Endothelial cell of umbilical vein (primary cell): ENCODE measurements at regions not wholly inside any gene's neighbourhood (a gene's known extent, or its start where the extent isn't known, plus 50 kb on each side); places are given as distances from the start of the nearest gene placed in this dataset.

Experiments used
- BruUV-seq: library from RNA; stranded (reverse); fragments of 400-500 nt; replicated peaks from 2 replicates; lab custom pipeline; 2021; lab: Mats Ljungman, UMichigan
- CTCF ChIA-PET: fragments of 300-600, 350-600 bp; sonication (Branson Sonifier 250); formaldehyde crosslinking; loops from one replicate; lab custom pipeline; 2021; ENCODE audit warnings: antibody characterized with exemption, inconsistent platforms; lab: Charles Lee
- POLR2A ChIA-PET: fragments of 300-600, 350-600 bp; sonication (Branson Sonifier 250); formaldehyde crosslinking; loops from one replicate; lab custom pipeline; 2021; ENCODE audit warnings: antibody characterized with exemption, inconsistent platforms; lab: Charles Lee
- DNase-seq: peaks from one replicate; pipeline ENCODE4 v3.0.0-alpha.2; 2011; ENCODE audit warnings: low read depth, low spot score
- FAIRE-seq: peaks from 2 replicates; lab custom pipeline; 2011; peaks lifted over from hg19 to GRCh38; lab: Jason Lieb, UNC
- H2AFZ ChIP-seq: 2 replicates; pipeline ENCODE4 v1.6.0; 2012; ENCODE audit warnings: low read depth, low read length, control low read depth, inconsistent platforms
- H3K27ac ChIP-seq: 2 replicates; pipeline ENCODE4 v1.5.1; 2011; ENCODE audit warnings: low read depth, mild to moderate bottlenecking, control low read depth, low read length, moderate library complexity; ENCODE audit not compliant: insufficient read depth
- H3K27me3 ChIP-seq, 2 experiments: 2 replicates each; pipeline versions ENCODE4 v1.6.0 to v1.6.1; 2011; ENCODE audit warnings: low read length in 2 of 2, mixed read lengths in 1 of 2; ENCODE audit not compliant: control insufficient read depth in 2 of 2, insufficient read depth in 2 of 2
- H3K36me3 ChIP-seq, 2 experiments: 2 replicates in 1 of 2; 3 replicates in 1 of 2; pipeline ENCODE4 v1.5.1; 2011; ENCODE audit warnings: low read length in 2 of 2, mild to moderate bottlenecking in 1 of 2, moderate library complexity in 1 of 2; ENCODE audit not compliant: control insufficient read depth in 2 of 2, insufficient read depth in 2 of 2; ENCODE audit errors: extremely low read depth in 1 of 2
- H3K4me1 ChIP-seq: 3 replicates; pipeline ENCODE4 v1.5.1; 2011; ENCODE audit warnings: mild to moderate bottlenecking, low read length; ENCODE audit not compliant: control insufficient read depth, insufficient read depth; ENCODE audit errors: extremely low read depth
- H3K4me2 ChIP-seq: 2 replicates; pipeline ENCODE4 v1.6.1; 2011; ENCODE audit warnings: low read length, control low read depth, mixed read lengths; ENCODE audit not compliant: insufficient read depth
- H3K4me3 ChIP-seq, 3 experiments: fragments of 200-600 bp in 1 of 3; sonication (generic), shearing (Covaris generic) in 1 of 3; replicated peaks in 1 of 3; 2 replicates each; pipeline ENCODE4 v1.5.1; 2011 to 2016; ENCODE audit warnings: control low read depth in 3 of 3, low read length in 3 of 3, mild to moderate bottlenecking in 2 of 3, inconsistent platforms in 1 of 3, low read depth in 1 of 3, moderate library complexity in 1 of 3; ENCODE audit not compliant: insufficient read depth in 1 of 3
- H3K79me2 ChIP-seq: 2 replicates; pipeline ENCODE4 v1.6.0; 2012; ENCODE audit warnings: low read length, inconsistent platforms; ENCODE audit not compliant: control insufficient read depth, insufficient read depth
- H3K9ac ChIP-seq: replicated peaks from 2 replicates; pipeline ENCODE3; 2011; ENCODE audit warnings: low read length, control low read depth; ENCODE audit not compliant: insufficient read depth; ENCODE audit errors: extremely low read depth
- H3K9me1 ChIP-seq: replicated peaks from 3 replicates; pipeline ENCODE4 v1.6.0; 2011; ENCODE audit warnings: mild to moderate bottlenecking, low read length; ENCODE audit not compliant: control insufficient read depth, insufficient read depth; ENCODE audit errors: extremely low read depth
- H3K9me3 ChIP-seq: replicated peaks from 2 replicates; pipeline ENCODE4 v1.5.1; 2012; ENCODE audit warnings: low read length, inconsistent platforms; ENCODE audit not compliant: control insufficient read depth, insufficient read depth
- H4K20me1 ChIP-seq: replicated peaks from 2 replicates; pipeline ENCODE3; 2011; ENCODE audit warnings: mild to moderate bottlenecking, low read length; ENCODE audit not compliant: control insufficient read depth, insufficient read depth; ENCODE audit errors: extremely low read depth
- EZH2 ChIP-seq: IDR thresholded peaks from 2 replicates; pipeline ENCODE4 v1.6.1; 2012; ENCODE audit warnings: borderline replicate concordance, low read depth, mild to moderate bottlenecking, moderate library complexity, low read length, inconsistent platforms; ENCODE audit not compliant: severe bottlenecking
- FOS ChIP-seq: IDR thresholded peaks from 2 replicates; pipeline ENCODE4 v1.6.1; 2011; ENCODE audit warnings: mild to moderate bottlenecking, low read length, moderate library complexity, borderline replicate concordance; ENCODE audit not compliant: insufficient read depth
- GATA2 ChIP-seq: IDR thresholded peaks from 2 replicates; pipeline ENCODE4 v1.7.0; 2011; ENCODE audit warnings: low read depth, mild to moderate bottlenecking, moderate library complexity, mixed read lengths, low read length; ENCODE audit not compliant: insufficient read length, insufficient read depth
- JUN ChIP-seq: IDR thresholded peaks from 2 replicates; pipeline ENCODE4 v1.6.1; 2011; ENCODE audit warnings: borderline replicate concordance, low read depth; ENCODE audit not compliant: insufficient read length, insufficient read depth
- MYC ChIP-seq: IDR thresholded peaks from one replicate; pipeline ENCODE4 v1.6.1; 2011; ENCODE audit warnings: mild to moderate bottlenecking, low read depth, low read length
- POLR2A ChIP-seq: IDR thresholded peaks from 2 replicates; pipeline ENCODE4 v1.6.1; 2012; ENCODE audit warnings: low read depth, mild to moderate bottlenecking, control low read depth, low read length
- POLR2AphosphoS5 ChIP-seq: IDR thresholded peaks from 2 replicates; pipeline ENCODE4 v1.6.1; 2012; ENCODE audit warnings: low read depth, mild to moderate bottlenecking, control low read depth, low read length, moderate library complexity; ENCODE audit not compliant: insufficient read depth
- dilution Hi-C: fragments of 300-500 bp; cut with MboI; formaldehyde crosslinking; loops from one replicate; pipeline ENCODE4 v1.15.0; 2019; ENCODE audit warnings: low sequenced_read_pairs; ENCODE audit not compliant: extremely low pct_ligation_motif_present
- intact Hi-C: fragments of 100-400 bp; cut with micrococcal nuclease; formaldehyde crosslinking; loops from one replicate; pipeline ENCODE4 v1.10.0; 2022
- TF ChIP-seq, protein P1 (sequence below): IDR thresholded peaks from 2 replicates; pipeline ENCODE4 v1.6.1; 2011; ENCODE audit not compliant: insufficient read depth, insufficient read length
- TF ChIP-seq, protein P2 (sequence below), 2 donors: IDR thresholded peaks; 1 replicate in 1 of 2; 2 replicates in 1 of 2; pipeline ENCODE4 v1.5.1; 2011; ENCODE audit warnings: low read length in 2 of 2, mild to moderate bottlenecking in 2 of 2, moderate library complexity in 2 of 2, control low read depth in 1 of 2, inconsistent platforms in 1 of 2, low read depth in 1 of 2; ENCODE audit not compliant: insufficient read depth in 1 of 2; ENCODE audit errors: extremely low read depth in 1 of 2

DNA sequence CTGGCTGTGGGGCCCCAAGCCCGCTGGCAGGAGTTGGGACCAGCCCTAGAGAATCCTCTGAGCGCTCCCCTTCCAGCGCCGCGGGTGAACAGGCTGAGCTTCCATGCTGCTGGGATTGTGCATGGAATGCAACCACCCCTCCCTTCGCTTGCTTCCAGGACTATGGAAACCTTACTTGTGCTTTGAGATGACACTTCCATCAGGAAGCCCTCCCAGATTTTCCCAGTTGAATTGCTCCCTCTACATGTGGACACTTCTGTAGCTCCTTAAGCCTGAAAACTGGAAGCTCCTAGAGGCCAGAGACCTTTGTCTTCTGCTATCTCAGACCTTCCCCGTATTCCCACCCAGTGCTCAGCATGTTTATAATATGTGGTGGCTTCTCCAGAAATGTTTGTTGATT is 213.2 kb upstream of the RPL38 start:
- ChIA-PET POLR2A (interaction anchor here (0.6 kb wide), 1 partner anchor 77 kb away, joined by 4 read pairs; no protein-coding TSS in a partner anchor), CTCF (no interaction called here)
- H2AFZ ChIP-seq, result no peak overlapping the region
- no peak overlapping the region for H3K9ac ChIP-seq
- intact Hi-C loops, result no loop called here
- no peaks in the 10 kb centered on the region for H4K20me1 ChIP-seq
- H3K4me2 ChIP-seq, result no peak overlapping the region
- H3K9me1 ChIP-seq, result no peaks in the 10 kb centered on the region
- no peaks in the 10 kb centered on the region for H3K27me3 ChIP-seq
- no peaks in the 10 kb centered on the region for H3K79me2 ChIP-seq
- DNase-seq, result no peak
- no TSS peak for BruUV-seq
- TF ChIP-seq, protein P1, sequence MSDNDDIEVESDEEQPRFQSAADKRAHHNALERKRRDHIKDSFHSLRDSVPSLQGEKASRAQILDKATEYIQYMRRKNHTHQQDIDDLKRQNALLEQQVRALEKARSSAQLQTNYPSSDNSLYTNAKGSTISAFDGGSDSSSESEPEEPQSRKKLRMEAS, result no peak
- TF ChIP-seq POLR2A (no peak), FOS (no peak), GATA2 (no peak), POLR2AphosphoS5 (no peak), MYC (no peak), JUN (no peak)
- no peak overlapping the region for H3K4me3 ChIP-seq
- H3K4me1 ChIP-seq, result no peaks in the 10 kb centered on the region
- H3K27ac ChIP-seq, result no peak overlapping the region
- no peaks in the 10 kb centered on the region for H3K9me3 ChIP-seq
- FAIRE-seq, result no peak
- dilution Hi-C loops, result no loop called here
- H3K36me3 ChIP-seq, result no peaks in the 10 kb centered on the region

DNA sequence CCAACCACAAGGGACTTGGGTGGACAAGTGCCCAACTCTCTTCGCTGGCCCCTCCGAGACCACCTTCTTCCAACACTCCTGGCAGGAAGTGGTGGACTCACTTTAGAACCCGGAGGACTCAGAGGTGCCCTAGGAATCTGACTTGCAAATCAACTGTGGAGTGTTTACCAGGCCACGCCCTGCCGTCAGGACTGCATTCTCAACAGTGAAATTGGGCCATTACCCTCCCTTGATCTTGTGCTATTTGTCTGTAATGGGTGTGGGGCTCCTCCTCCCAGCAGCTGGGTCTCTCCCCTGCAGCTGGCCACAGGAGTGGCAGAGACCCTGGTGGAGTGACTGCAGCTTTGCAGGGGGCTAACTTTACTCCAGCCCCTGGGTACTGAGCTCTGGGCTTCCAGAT is 212.2 kb upstream of the RPL38 start:
- Histone ChIP-seq H3K79me2 (no peaks in the 10 kb centered on the region), H3K4me2 (no peak overlapping the region), H3K9me1 (no peaks in the 10 kb centered on the region), H4K20me1 (no peaks in the 10 kb centered on the region), H3K4me3 (no peak overlapping the region), H3K9me3 (no peaks in the 10 kb centered on the region), H3K4me1 (no peaks in the 10 kb centered on the region), H2AFZ (no peak overlapping the region), H3K27me3 (no peaks in the 10 kb centered on the region), H3K27ac (no peak overlapping the region), H3K9ac (no peak overlapping the region), H3K36me3 (no peaks in the 10 kb centered on the region)
- FAIRE-seq (no peak), DNase-seq (no peak)
- ChIA-PET CTCF (no interaction called here), POLR2A (no interaction called here)
- intact Hi-C loops (no loop called here), dilution Hi-C loops (no loop called here)
- TF ChIP-seq EZH2 (no peak), GATA2 (no peak), POLR2AphosphoS5 (no peak), MYC (no peak), POLR2A (no peak), FOS (no peak), JUN (no peak)
- TF ChIP-seq, protein P2, sequence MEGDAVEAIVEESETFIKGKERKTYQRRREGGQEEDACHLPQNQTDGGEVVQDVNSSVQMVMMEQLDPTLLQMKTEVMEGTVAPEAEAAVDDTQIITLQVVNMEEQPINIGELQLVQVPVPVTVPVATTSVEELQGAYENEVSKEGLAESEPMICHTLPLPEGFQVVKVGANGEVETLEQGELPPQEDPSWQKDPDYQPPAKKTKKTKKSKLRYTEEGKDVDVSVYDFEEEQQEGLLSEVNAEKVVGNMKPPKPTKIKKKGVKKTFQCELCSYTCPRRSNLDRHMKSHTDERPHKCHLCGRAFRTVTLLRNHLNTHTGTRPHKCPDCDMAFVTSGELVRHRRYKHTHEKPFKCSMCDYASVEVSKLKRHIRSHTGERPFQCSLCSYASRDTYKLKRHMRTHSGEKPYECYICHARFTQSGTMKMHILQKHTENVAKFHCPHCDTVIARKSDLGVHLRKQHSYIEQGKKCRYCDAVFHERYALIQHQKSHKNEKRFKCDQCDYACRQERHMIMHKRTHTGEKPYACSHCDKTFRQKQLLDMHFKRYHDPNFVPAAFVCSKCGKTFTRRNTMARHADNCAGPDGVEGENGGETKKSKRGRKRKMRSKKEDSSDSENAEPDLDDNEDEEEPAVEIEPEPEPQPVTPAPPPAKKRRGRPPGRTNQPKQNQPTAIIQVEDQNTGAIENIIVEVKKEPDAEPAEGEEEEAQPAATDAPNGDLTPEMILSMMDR (IDR thresholded peaks at IDR 0.05; ENCODE audit: extremely low read depth in 1 of 2, insufficient read depth in 1 of 2, low read depth in 1 of 2, low read length in 2 of 2), result no peak
- TF ChIP-seq, protein P1, result no peak
- BruUV-seq, result no TSS peak
